DMS53 treated with DMSO at 0.1 percent for 48 hours (cell line): ENCODE measurements at regions not wholly inside any gene's neighbourhood (a gene's known extent, or its start where the extent isn't known, plus 50 kb on each side); places are given as distances from the start of the nearest gene placed in this dataset.
A peak's percentile ranks its signal among the peaks of the same experiment; 100 is the strongest.

Experiments
- DNase-seq: peaks from one replicate; lab custom pipeline; 2025; ENCODE audit not compliant: unreplicated experiment; lab: John Stamatoyannopoulos, UW

DNA sequence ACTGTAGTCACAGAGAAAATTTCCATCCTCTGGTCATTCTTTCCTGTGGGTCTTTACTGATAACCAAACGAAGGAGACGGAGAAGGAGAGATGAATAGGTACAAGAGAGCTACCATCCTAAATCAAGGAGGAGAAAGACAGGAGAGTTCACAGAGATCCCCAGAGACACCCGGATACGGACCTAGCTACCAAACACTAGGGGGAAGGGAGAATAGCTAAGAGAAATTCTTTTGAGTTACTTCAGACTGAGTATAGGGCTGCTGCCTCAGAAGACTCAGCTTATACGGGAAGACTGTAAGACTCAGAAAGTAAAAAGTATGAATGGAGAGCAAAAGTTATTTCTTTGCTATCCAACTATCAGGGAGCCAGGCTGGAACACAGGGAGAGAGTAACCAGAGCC is 572.1 kb downstream of the C4orf33 start:
- DNase-seq: no peak

DNA sequence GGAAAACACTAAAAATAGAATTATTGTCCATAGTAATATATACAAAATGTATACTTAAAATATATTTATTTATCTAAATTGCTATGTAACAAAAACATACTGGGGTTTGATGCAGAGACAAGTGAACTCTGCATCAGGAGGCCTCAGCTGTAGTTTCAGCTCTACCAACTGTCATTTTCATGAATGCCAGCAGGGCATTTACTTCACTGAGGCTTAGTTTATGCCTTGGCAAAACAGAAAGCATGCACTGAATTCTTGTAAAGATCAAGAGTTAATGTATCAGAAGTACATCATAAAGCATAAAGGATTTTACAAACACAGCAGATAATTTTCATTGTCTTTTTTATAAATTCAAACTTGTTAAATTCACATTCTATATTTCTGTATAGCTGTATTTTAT is 577.0 kb downstream of the C4orf33 start:
- no peak for DNase-seq

DNA sequence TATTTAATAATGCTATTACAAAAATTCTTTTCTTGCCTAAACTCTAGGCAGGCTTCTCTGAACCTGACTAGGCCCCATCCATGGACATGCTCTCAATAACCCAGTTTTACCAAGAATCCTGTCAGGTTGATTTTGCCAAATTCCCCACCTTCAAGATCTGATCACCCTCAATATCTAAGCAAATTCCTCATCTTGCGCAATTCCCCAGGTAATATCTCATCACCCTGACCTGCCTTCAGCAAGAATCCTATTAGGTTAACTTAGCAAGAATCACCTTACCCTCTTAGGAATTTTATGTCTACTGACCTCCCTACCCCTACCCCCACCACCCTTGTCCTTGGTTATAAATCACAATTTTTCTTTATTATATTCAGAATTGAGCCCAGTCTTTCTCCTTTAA is 579.1 kb downstream of the C4orf33 start:
- no peak for DNase-seq

DNA sequence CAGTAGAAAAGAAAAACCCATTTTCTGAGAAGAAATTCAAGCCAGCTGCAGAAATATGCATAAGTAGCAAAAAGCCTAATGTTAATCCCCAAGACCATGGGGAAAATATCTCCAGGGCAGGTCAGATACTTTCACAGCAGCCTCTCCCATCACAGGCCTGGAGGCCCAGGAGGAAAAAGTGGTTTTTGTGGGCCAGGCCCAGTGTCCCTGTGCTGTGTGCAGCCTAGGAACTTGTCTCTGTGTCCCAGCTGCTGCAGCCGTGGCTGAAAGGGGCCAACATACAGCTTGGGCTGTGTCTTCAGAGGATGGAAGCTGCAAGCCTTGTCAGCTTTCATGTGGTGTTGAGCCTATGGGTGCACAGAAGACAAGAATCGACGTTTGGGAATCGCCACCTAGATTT is 581.0 kb downstream of the C4orf33 start:
- no peak for DNase-seq

DNA sequence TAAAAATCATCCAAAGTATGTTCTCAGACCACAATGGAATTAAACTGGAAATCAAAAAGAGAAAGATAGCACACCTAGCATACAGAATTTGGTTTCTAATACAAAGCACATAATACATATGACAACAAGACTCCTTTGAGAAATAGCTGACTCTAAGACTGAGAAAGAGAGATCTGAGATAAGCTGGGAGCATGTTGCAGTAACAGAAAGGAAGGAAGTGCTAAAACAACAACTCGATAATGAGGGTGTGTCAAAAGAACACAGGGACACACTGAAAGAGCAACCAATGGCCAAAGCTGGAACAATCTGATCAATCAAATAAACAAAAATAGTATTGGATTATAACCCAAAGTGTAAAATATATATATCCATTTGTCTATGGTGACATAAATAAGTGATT is 586.6 kb downstream of the C4orf33 start:
- DNase-seq: no peak

DNA sequence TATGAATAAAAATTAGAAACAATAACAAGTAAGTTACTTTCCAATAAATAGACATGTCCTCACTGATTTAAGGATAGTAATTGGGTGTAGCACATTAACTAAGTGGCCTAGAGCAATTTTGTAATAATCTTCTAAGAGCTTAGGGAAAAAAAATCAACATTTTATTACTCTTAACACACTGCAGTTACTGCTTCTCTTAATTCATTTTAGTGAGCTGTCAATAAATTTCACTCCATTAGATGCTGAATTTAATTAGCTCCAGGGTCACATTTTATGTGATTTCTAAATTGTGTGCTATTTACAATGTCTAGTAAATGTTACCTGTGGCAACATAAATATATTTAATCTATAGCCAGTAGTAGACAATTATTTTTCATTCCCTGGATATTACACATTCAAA is 612.0 kb downstream of the C4orf33 start:
- DNase-seq: no peak

DNA sequence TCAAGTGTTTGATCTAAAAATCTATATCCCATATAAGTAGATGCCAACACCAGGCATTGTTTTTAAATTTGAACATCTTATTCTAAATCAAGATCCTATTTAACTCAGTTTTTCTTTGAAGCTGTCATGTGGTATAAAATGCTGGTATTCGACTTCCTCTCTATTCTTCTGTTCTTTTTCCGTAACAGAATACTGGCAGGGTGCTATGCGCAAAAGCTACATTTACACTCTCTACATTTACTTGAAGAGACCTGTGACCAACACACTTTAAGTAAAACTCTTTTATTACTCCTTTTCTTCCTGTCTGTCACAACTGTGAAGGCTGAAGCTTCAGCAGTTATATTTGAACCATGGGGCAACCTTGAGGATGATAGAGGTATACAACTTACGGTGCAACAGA is 612.8 kb downstream of the C4orf33 start:
- no peak for DNase-seq

DNA sequence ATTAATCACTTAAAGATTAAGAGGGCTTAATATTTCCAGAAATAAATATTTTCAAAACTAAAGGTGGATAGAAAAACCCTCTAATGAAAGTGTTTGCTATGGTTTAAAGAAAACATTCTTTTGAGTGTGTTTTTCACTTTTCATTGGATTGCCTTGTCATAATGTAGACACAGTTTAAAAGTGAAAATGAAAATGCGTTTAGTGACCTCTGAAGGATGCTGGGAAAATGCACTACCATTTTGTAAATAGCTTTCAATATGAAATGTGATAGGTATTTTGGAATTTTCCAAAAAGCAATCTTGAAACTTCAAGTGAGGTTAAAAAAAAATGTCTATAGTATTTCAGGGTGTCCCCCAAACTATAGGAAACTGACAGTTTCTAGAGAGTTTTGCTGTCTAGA is 642.2 kb downstream of the C4orf33 start:
- DNase-seq: no peak

DNA sequence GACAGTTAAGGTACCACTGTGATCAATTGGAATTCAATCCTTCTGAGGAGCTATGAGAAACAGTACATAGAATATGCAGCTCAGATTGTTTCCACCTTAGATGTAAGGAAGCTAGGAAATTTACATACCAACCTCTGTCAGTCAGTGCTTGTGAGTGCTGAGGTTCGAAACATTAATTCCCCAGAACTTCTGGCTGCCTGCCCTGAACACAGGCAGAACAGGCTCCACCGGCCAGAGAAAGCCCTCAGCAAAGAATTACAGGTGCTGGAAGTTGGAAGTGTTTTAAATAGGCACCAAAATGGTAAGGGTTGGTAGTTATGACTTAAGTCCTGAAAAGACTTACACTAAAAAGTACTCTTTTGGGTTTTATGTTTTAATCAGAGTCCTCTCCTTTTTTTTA is 651.8 kb downstream of the C4orf33 start:
- DNase-seq: no peak

DNA sequence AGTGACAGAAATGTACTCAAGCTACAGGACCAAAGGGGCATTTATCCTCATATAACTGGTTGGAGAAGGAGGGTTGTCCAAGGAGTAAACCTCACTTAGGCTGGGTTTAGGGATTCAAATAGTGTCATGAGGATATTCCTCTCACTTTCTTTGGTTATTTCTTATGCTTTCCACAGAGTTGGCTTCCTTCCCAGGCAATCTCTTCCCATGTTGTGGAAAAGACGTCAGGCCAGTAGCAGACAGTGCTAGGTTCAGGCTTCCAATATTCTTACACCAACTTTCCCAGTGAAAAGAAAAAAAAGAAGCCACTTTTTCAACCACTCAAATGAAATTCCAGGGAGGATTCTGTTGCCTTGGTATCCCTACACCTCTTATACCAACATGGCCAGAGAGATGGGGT is 653.0 kb downstream of the C4orf33 start:
- no peak for DNase-seq

DNA sequence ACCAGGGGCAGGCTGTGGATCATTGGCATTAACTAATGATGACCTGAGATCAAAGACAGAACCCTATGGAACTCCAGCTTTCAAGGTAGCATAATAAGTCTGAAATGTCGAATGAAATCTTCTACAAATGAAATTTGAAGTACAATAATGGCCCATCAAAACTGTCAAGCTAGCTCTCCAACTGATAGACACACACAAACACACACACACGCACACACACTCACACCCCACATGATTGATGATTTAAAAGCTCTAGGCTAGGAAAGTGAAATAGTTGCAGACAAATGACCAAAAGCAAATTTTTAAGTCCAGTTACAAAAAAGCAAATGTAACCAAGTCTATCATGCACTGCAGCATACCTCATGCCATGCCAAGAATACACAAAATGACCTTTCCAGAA is 655.7 kb downstream of the C4orf33 start:
- no peak for DNase-seq

DNA sequence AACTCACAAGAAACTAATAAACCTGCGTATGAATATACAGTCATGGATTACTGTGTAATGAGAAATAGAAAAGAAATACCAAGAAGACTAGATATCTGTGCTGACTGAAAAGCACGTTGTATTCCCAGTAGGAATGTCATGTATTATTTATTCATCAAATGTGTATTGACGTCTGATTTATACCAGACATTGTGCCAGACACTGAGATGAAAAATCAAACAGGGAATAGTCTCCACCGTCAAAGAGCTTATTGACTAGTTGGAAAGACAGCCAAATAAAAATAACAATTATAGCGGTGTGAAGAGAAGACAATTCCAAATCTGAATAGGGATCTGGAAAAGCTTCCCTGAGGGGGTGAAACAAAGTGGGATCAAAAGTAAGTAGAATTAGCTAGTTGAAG is 687.6 kb downstream of the C4orf33 start:
- DNase-seq: no peak

DNA sequence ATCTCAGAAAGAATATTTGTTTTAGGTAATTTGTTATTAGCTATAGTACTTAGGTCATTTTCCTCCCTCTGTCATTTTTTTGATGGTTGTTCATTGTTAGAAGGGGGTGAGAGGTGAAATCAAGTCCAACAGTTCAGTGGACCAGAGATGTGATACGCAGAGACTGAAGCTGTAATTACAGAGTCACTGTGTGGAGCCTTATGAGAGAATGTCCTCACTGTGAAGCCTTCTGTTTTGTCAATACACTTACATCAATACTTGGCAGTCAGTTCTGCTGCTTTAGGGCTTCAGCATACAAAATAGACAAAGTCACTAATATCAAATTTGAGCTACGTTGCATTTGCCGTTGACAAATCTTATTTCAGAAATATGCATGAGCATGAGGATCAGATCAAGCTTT is 692.5 kb downstream of the C4orf33 start:
- DNase-seq: no peak

DNA sequence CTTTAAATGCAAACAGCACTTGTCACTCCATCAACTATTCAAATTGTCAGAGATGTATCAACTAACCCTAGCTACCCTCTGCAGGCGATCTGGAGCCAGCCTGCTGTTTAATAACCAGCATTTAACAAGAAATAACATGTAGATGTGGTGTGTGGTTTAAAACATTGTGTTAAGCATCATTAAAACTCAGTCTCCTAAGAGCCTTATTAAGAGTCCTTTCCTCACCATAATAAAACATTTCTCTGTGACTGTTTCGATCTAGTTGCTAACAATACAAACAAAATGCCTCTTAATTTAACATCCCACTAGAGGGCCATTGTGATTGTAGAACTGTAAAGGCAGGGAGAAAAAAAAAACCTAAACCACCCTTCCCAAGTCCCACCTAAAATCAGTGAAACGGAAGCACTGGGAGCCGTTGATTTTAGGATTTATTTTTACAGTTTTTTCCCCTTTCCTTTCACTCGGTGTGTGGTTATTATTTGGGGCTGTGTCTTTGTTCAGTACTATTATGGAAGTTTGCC is 708.6 kb downstream of the C4orf33 start:
- no peak for DNase-seq

DNA sequence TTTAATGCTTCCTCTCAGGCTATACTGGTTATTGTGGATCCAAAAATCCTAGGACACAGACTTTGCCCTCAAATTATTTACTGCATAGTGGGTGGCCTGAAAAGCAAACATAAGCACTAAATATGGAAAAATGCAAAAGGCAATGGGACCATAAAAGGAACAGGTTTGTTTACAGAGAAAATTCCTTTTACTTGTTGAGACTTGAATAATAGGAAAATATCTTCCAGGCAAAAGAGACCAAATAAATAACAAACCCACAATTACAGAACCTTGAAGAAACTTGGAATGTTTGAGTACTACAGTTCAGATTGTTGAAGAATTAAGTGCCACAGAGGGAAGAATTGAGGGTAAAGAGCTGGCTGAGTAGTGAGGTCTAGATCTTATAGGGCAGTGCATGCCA is 711.0 kb downstream of the C4orf33 start:
- no peak for DNase-seq

DNA sequence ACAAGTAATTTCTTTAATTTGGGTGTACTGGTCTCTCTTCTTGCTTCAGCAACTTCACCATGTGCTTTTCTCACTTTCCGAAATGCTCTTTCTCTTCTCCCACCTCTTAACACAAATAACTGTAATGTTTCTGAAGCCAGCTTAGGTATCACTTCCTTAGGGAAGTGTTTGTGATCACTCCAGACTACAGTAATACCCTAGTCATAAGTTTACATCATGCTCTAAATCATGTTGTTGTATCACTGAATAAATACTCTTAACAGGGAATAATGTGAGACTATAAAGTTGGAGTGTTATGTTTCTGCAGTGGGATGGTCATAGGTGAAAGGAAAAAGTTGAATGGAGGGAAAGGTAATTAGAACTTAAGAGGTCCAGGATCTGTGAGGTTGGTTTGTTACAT is 712.3 kb downstream of the C4orf33 start:
- no peak for DNase-seq

DNA sequence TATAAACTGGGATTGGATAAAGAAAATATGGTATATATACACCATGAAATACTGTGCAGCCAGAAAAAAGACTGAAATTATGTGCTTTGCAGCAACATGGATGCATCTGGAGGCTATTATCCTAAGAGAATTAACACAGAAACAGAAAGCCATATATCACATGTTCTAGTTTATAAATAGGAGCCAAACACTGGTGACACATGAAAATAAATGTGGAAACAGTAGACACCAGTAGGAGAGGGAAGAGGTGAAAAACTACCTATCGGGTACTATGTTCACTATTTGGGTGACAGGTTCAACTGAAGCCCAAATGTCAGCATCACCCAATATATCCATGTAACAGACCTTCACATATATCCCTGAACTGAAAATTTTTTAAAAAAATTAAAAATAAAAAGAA is 725.1 kb downstream of the C4orf33 start:
- DNase-seq: no peak

DNA sequence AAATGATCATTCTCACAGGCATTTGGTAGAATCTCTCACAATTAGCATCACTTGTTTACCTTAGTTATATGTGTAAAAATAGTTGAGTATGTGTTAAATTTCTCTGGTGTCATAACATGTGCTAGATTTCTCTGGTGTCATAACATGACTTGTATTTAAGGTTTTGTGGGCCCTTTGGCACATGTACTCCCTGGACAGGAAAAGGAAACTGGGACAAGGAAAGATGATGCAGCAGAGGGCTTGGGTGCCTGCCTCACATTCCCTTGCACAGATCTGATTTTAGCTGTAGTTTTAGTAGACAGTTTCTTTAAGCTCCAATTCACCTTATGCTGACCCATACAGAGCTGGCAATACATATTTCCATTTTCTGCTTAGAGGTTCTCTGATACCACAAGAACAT is 726.0 kb downstream of the C4orf33 start:
- no peak for DNase-seq

DNA sequence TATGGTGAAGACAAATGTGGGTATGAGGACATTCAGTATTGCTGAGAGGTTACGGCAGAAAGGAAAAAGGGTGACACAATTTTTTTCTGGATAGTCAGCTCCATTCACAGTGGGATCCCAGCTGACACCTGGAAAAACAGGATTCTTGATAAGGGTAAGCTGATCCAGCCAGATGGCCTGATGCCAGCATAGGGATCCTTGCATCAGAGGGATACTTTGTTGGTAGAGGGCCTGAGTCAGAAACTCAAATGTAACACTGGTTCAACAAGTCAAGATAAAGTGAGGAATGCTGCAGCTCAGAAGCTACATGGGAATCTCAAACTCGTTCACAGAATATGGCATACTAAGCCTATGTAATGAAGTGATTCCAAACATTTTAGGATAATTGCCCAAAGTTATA is 726.7 kb downstream of the C4orf33 start:
- DNase-seq: peak; percentile 57

DNA sequence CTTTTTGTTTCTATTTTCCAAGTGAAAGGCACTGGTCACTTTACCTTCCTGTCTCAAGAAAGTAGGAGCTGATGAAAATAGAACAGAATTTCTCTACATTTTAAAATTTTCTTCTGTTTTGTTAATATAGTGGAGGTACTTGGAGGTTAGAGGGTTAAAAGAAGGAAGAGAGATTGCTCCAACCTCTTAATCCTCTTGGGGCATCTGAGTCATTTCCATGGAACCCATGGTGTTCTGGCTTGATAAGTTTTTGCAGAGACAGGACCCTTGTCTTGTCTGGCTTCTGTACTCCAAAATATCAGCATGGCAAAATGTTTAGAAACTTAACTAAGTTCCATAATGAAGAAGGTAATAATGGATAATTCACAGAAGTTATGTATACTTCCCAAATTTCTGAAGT is 727.2 kb downstream of the C4orf33 start:
- DNase-seq: no peak

DNA sequence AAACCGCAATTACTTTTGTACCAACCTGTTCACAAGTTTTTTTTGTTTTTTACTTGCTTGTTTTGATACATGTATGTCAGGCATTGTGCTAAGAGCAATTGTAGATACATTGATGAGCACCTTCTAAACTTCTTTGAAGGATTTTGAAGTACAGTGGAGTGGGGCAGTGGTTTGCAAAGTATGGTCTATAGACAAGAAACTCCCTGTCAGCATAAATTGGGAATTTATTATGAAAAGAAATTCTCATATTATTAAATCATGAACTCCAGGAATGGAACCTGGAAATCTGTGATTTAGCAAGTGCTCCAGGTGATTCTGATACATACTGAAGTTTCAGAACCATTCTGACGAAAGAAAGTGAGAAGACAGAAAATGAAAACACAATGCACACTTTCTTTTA is 733.4 kb downstream of the C4orf33 start:
- DNase-seq: no peak

DNA sequence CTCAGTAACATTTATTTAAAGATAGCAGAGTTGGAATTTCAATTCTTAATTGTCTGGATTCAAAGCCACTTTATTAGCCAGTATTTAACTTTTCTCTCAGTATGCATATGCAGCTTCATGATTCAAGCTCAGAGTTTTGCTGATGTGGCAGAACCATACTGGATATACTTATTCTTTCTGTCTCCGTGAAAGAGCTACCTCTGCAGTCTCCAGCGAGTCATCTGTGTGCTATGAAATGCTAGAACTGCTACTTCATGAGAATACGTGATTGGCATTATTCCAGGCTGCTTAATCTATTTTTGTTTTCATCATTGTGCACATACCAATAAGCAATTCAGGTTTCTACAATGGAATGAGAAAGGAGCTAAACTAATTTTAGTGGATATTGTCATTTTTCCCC is 743.7 kb downstream of the C4orf33 start:
- DNase-seq: peak; percentile 16

DNA sequence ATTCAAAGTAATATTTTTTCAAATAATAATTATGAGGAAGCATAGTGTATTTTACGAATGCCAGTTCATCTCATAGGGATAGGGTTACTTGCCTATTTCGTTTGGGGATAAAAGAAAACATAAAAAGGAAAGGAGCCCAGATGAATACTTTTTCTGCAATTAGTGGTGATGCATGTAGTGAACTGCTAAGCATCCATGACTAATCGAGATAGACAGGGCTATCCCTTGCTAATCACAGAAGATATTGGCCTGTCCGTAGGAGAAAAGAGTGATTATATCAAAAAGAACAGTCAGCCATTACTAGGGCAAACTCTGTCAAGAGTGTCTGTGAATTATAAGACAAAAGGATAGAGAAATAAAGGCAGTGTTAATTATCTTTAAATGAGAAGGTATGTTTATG is 746.1 kb downstream of the C4orf33 start:
- DNase-seq: no peak

DNA sequence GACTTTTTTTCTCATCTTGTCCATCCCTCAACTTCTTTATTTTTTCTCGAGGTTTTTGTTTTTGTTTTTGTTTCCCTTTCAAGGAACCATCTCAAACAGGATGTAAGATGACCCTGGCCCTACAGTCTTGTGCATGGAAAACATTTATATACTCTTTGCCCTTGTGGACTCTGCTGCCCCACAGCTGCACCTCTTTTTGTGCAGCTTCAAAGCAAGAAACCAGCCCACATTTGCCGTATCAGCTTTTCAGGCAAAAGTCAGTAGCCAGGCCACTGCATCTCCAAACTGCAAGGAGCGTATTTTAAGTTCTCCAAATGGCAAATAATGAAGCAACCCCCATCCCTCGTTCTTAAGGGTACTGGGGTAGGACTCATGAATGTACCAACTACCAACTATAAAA is 756.5 kb downstream of the C4orf33 start:
- no peak for DNase-seq
